ENCODE measurements at regions not wholly inside any gene's neighbourhood (a gene's known extent, or its start where the extent isn't known, plus 50 kb on each side); places are given as distances from the start of the nearest gene placed in this dataset.

GRCh38 chr10:28363376-28363775, 60.5 kb upstream of the MPP7 start:
- H3K4me3 ChIP-seq (ENCODE audit: low read length) = no peak overlapping the region
- no peaks in the 10 kb centered on the region for H3K36me3 ChIP-seq (ENCODE audit: control insufficient read depth, low read length)
- no peaks in the 10 kb centered on the region for H3K9me2 ChIP-seq (replicated peaks; ENCODE audit: control insufficient read depth, low read length)
- no peaks in the 10 kb centered on the region for H3K4me1 ChIP-seq (ENCODE audit: control insufficient read depth, low read length)
- TF ChIP-seq EZH2phosphoT487 (IDR thresholded peaks at IDR 0.05; ENCODE audit: borderline replicate concordance, low read length) = no peak
- TF ChIP-seq CTCF (IDR thresholded peaks at IDR 0.05; ENCODE audit: low read depth, low read length, poor library complexity, severe bottlenecking) = no peak
- no peaks in the 10 kb centered on the region for H3K79me2 ChIP-seq (ENCODE audit: control insufficient read depth, low read length)
- H3F3A ChIP-seq (ENCODE audit: control insufficient read depth, insufficient read depth) = no peaks in the 10 kb centered on the region
- no peak overlapping the region for H3K4me2 ChIP-seq (ENCODE audit: low read length)
- no peaks in the 10 kb centered on the region for H3K9me3 ChIP-seq (ENCODE audit: control insufficient read depth, insufficient read depth, low read length)
- no peaks in the 10 kb centered on the region for H3K27me3 ChIP-seq (ENCODE audit: control insufficient read depth, low read length)
- H4K20me1 ChIP-seq (ENCODE audit: control insufficient read depth, insufficient read depth, low read depth, low read length) = no peaks in the 10 kb centered on the region
- H3K27ac ChIP-seq (ENCODE audit: low read depth, low read length) = no peak overlapping the region

- no peaks in the 10 kb centered on the region for H3K36me3 ChIP-seq (ENCODE audit: control insufficient read depth, low read length)
- TF ChIP-seq EZH2phosphoT487 (IDR thresholded peaks at IDR 0.05; ENCODE audit: borderline replicate concordance, low read length) = no peak
- no peak for TF ChIP-seq CTCF (IDR thresholded peaks at IDR 0.05; ENCODE audit: low read depth, low read length, poor library complexity, severe bottlenecking)
- no peaks in the 10 kb centered on the region for H4K20me1 ChIP-seq (ENCODE audit: control insufficient read depth, insufficient read depth, low read depth, low read length)
- H3K27ac ChIP-seq (ENCODE audit: low read depth, low read length) = no peak overlapping the region
- H3K4me2 ChIP-seq (ENCODE audit: low read length) = no peak overlapping the region
- H3F3A ChIP-seq (ENCODE audit: control insufficient read depth, insufficient read depth) = no peaks in the 10 kb centered on the region
- no peaks in the 10 kb centered on the region for H3K79me2 ChIP-seq (ENCODE audit: control insufficient read depth, low read length)
- no peak overlapping the region for H3K4me3 ChIP-seq (ENCODE audit: low read length)
- no peaks in the 10 kb centered on the region for H3K9me2 ChIP-seq (replicated peaks; ENCODE audit: control insufficient read depth, low read length)
- no peaks in the 10 kb centered on the region for H3K4me1 ChIP-seq (ENCODE audit: control insufficient read depth, low read length)
- H3K9me3 ChIP-seq (ENCODE audit: control insufficient read depth, insufficient read depth, low read length) = no peaks in the 10 kb centered on the region
- H3K27me3 ChIP-seq (ENCODE audit: control insufficient read depth, low read length) = no peaks in the 10 kb centered on the region
Observed at GRCh38 chr10:28365840-28366239, 63.0 kb upstream of the MPP7 start.

- H3K9me2 ChIP-seq (replicated peaks; ENCODE audit: control insufficient read depth, low read length) = no peaks in the 10 kb centered on the region
- H3K4me3 ChIP-seq (ENCODE audit: low read length) = no peak overlapping the region
- no peaks in the 10 kb centered on the region for H3F3A ChIP-seq (ENCODE audit: control insufficient read depth, insufficient read depth)
- H3K36me3 ChIP-seq (ENCODE audit: control insufficient read depth, low read length) = no peaks in the 10 kb centered on the region
- H4K20me1 ChIP-seq (ENCODE audit: control insufficient read depth, insufficient read depth, low read depth, low read length) = no peaks in the 10 kb centered on the region
- H3K79me2 ChIP-seq (ENCODE audit: control insufficient read depth, low read length) = no peaks in the 10 kb centered on the region
- H3K4me2 ChIP-seq (ENCODE audit: low read length) = no peak overlapping the region
- H3K9me3 ChIP-seq (ENCODE audit: control insufficient read depth, insufficient read depth, low read length) = no peaks in the 10 kb centered on the region
- H3K4me1 ChIP-seq (ENCODE audit: control insufficient read depth, low read length) = no peaks in the 10 kb centered on the region
- H3K27me3 ChIP-seq (ENCODE audit: control insufficient read depth, low read length) = no peaks in the 10 kb centered on the region
- H3K27ac ChIP-seq (ENCODE audit: low read depth, low read length) = no peak overlapping the region
- TF ChIP-seq CTCF (IDR thresholded peaks at IDR 0.05; ENCODE audit: low read depth, low read length, poor library complexity, severe bottlenecking) = no peak
Observed at GRCh38 chr10:28366994-28367393, 64.1 kb upstream of the MPP7 start.

GRCh38 chr10:28367413-28367812, 64.5 kb upstream of the MPP7 start:
- Histone ChIP-seq H4K20me1 (ENCODE audit: control insufficient read depth, insufficient read depth, low read depth, low read length) (no peaks in the 10 kb centered on the region), H3F3A (ENCODE audit: control insufficient read depth, insufficient read depth) (no peaks in the 10 kb centered on the region), H3K4me1 (ENCODE audit: control insufficient read depth, low read length) (no peaks in the 10 kb centered on the region), H3K4me3 (ENCODE audit: low read length) (no peak overlapping the region), H3K9me3 (ENCODE audit: control insufficient read depth, insufficient read depth, low read length) (no peaks in the 10 kb centered on the region), H3K27me3 (ENCODE audit: control insufficient read depth, low read length) (no peaks in the 10 kb centered on the region), H3K9me2 (replicated peaks; ENCODE audit: control insufficient read depth, low read length) (no peaks in the 10 kb centered on the region), H3K36me3 (ENCODE audit: control insufficient read depth, low read length) (no peaks in the 10 kb centered on the region), H3K4me2 (ENCODE audit: low read length) (no peak overlapping the region), H3K79me2 (ENCODE audit: control insufficient read depth, low read length) (no peaks in the 10 kb centered on the region), H3K27ac (ENCODE audit: low read depth, low read length) (no peak overlapping the region)
- no peak for TF ChIP-seq EZH2phosphoT487 (IDR thresholded peaks at IDR 0.05; ENCODE audit: borderline replicate concordance, low read length)
- no peak for TF ChIP-seq CTCF (IDR thresholded peaks at IDR 0.05; ENCODE audit: low read depth, low read length, poor library complexity, severe bottlenecking)
